WTC11 (cell line): ENCODE measurements at regions not wholly inside any gene's neighbourhood (a gene's known extent, or its start where the extent isn't known, plus 50 kb on each side); places are given as distances from the start of the nearest gene placed in this dataset.

Experiments
- ATAC-seq: fragments of 200-7000 bp; cut with Tn5 transposase; 2 replicates; pipeline ENCODE4 v1.10.0; 2021; ENCODE audit warnings: mild to moderate bottlenecking, moderate library complexity
- CTCF ChIA-PET: fragments of 300-600 bp; sonication (Branson Sonifier 250); formaldehyde crosslinking; loops from one replicate; lab custom pipeline; 2021; ENCODE audit warnings: antibody characterized with exemption; lab: Charles Lee
- POLR2A ChIA-PET: fragments of 350-600 bp; sonication (Branson Sonifier 250); formaldehyde crosslinking; loops from one replicate; lab custom pipeline; 2021; ENCODE audit warnings: antibody characterized with exemption; lab: Charles Lee
- DNase-seq: peaks from one replicate; pipeline ENCODE4 v3.0.0; 2021; ENCODE audit warnings: low spot score
- H3K27ac Mint-ChIP-seq: 2 replicates; pipeline ENCODE4 v1.8.0; 2021; ENCODE audit warnings: mixed read lengths
- H3K27me3 Mint-ChIP-seq: 2 replicates; pipeline ENCODE4 v1.8.0; 2021; ENCODE audit warnings: low read depth, mild to moderate bottlenecking, moderate library complexity, mixed read lengths
- H3K36me3 Mint-ChIP-seq: 2 replicates; pipeline ENCODE4 v1.8.0; 2021; ENCODE audit warnings: mixed read lengths
- H3K4me1 Mint-ChIP-seq: 2 replicates; pipeline ENCODE4 v1.8.0; 2022; ENCODE audit warnings: mixed read lengths
- H3K4me3 Mint-ChIP-seq: 2 replicates; pipeline ENCODE4 v1.8.0; 2021; ENCODE audit warnings: mild to moderate bottlenecking, moderate library complexity, mixed read lengths
- H3K9me3 Mint-ChIP-seq: 2 replicates; pipeline ENCODE4 v1.8.0; 2021; ENCODE audit warnings: mixed read lengths
- ATF3 ChIP-seq: sonication (generic); formaldehyde crosslinking; conservative IDR thresholded peaks from 2 replicates; pipeline ENCODE4 v1.8.1; 2022; ENCODE audit warnings: mild to moderate bottlenecking, missing genetic modification reagents
- CREB1 ChIP-seq: sonication (generic); formaldehyde crosslinking; IDR thresholded peaks from 2 replicates; pipeline ENCODE4 v1.8.0; 2023; ENCODE audit warnings: mild to moderate bottlenecking, missing genetic modification reagents
- CREM ChIP-seq: sonication (generic); formaldehyde crosslinking; IDR thresholded peaks from 2 replicates; pipeline ENCODE4 v1.8.1; 2022; ENCODE audit warnings: mild to moderate bottlenecking, missing genetic modification reagents, moderate library complexity
- EMX1 ChIP-seq: fragments of 250-450 bp; sonication (Bioruptor Pico); IDR thresholded peaks from 2 replicates; pipeline ENCODE4 v1.8.0; 2021; ENCODE audit warnings: mild to moderate bottlenecking
- ESRRA ChIP-seq: sonication (generic); formaldehyde crosslinking; IDR thresholded peaks from 2 replicates; pipeline ENCODE4 v1.8.1; 2022; ENCODE audit warnings: mild to moderate bottlenecking, missing genetic modification reagents, borderline replicate concordance
- ETV6 ChIP-seq: sonication (generic); formaldehyde crosslinking; IDR thresholded peaks from 2 replicates; pipeline ENCODE4 v1.8.1; 2022; ENCODE audit warnings: mild to moderate bottlenecking, missing genetic modification reagents
- FOXK1 ChIP-seq: sonication (generic); formaldehyde crosslinking; IDR thresholded peaks from 2 replicates; pipeline ENCODE4 v1.8.0; 2022; ENCODE audit warnings: mild to moderate bottlenecking, moderate library complexity, missing genetic modification reagents
- FOXP1 ChIP-seq: sonication (generic); formaldehyde crosslinking; IDR thresholded peaks from 2 replicates; pipeline ENCODE4 v1.8.0; 2022; ENCODE audit warnings: missing genetic modification reagents, mild to moderate bottlenecking, moderate library complexity, borderline replicate concordance
- GABPB1 ChIP-seq: sonication (generic); formaldehyde crosslinking; IDR thresholded peaks from 2 replicates; pipeline ENCODE4 v1.8.1; 2023; ENCODE audit warnings: mild to moderate bottlenecking, missing genetic modification reagents
- JAZF1 ChIP-seq: fragments of 250-450 bp; sonication (Bioruptor Pico); IDR thresholded peaks from 2 replicates; pipeline ENCODE4 v1.9.0; 2021; ENCODE audit warnings: moderate library complexity, mild to moderate bottlenecking, inconsistent platforms
- NFE2L1 ChIP-seq: sonication (generic); formaldehyde crosslinking; IDR thresholded peaks from 2 replicates; pipeline ENCODE4 v1.8.1; 2023; ENCODE audit warnings: missing genetic modification reagents
- ZNF219 ChIP-seq: sonication (generic); formaldehyde crosslinking; IDR thresholded peaks from 2 replicates; pipeline ENCODE4 v1.8.0; 2023; ENCODE audit warnings: missing genetic modification reagents, mild to moderate bottlenecking, borderline replicate concordance
- ZNF232 ChIP-seq: sonication (generic); formaldehyde crosslinking; IDR thresholded peaks from 2 replicates; pipeline ENCODE4 v1.8.0; 2022; ENCODE audit warnings: mild to moderate bottlenecking, missing genetic modification reagents
- ZNF317 ChIP-seq: sonication (generic); formaldehyde crosslinking; IDR thresholded peaks from 2 replicates; pipeline ENCODE4 v1.8.1; 2023; ENCODE audit warnings: low read depth, mild to moderate bottlenecking, moderate library complexity, missing genetic modification reagents, borderline replicate concordance
- ZNF416 ChIP-seq: fragments of 250-450 bp; sonication (Bioruptor Pico); IDR thresholded peaks from 2 replicates; pipeline ENCODE4 v1.9.0; 2021; ENCODE audit warnings: mild to moderate bottlenecking, inconsistent platforms
- ZNF425 ChIP-seq: fragments of 250-450 bp; sonication (Bioruptor Pico); conservative IDR thresholded peaks from 2 replicates; pipeline ENCODE4 v1.9.0; 2021; ENCODE audit warnings: mild to moderate bottlenecking
- ZSCAN18 ChIP-seq: fragments of 250-450 bp; sonication (Bioruptor Pico); IDR thresholded peaks from 2 replicates; pipeline ENCODE4 v2.1.2; 2022; ENCODE audit warnings: mild to moderate bottlenecking, moderate library complexity
- TF ChIP-seq, protein P1 (sequence below): sonication (generic); formaldehyde crosslinking; IDR thresholded peaks from 2 replicates; pipeline ENCODE4 v1.8.1; 2022; ENCODE audit warnings: mild to moderate bottlenecking, moderate library complexity, missing genetic modification reagents

DNA sequence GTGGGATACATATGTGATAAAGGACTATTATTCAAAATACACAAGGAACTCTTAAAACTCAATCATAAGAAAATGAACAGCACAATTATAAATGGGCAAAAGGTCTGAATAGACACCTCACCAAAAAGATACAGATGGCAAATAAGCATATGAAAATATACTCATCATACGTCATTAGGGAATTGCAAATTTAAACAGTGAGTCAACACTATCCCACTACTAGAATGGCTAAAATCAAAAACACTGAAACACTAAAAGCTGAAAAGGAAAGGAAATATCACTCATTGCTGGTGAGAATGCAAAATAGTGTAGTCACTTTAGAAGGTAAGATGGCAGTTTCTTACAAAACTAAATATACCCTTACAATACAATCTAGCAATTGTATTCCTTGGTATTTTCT is 597.0 kb upstream of the PABPC4L start:
- ChIA-PET CTCF (no interaction called here), POLR2A (no interaction called here)
- H3K9me3 Mint-ChIP-seq: peaks cover 23% of the 10 kb centered on the region
- no peak overlapping the region for H3K4me3 Mint-ChIP-seq
- H3K4me1 Mint-ChIP-seq: no peaks in the 10 kb centered on the region
- H3K27me3 Mint-ChIP-seq: no peaks in the 10 kb centered on the region; the same call in 1 of the 2 replicates
- H3K36me3 Mint-ChIP-seq: peaks cover 8% of the 10 kb centered on the region
- no peak overlapping the region for H3K27ac Mint-ChIP-seq
- ATAC-seq: no peak
- TF ChIP-seq CREM (no peak), ZNF232 (CRISPR knock-in tag) (no peak), FOXK1 (CRISPR knock-in tag) (no peak), ZNF416 (no peak)
- TF ChIP-seq, all 79 proteins: peak for 0
- no peak for DNase-seq

GRCh38 chr4:134787315-134787714 is 585.7 kb upstream of the PABPC4L start:
- H3K27ac Mint-ChIP-seq: no peak overlapping the region

DNA sequence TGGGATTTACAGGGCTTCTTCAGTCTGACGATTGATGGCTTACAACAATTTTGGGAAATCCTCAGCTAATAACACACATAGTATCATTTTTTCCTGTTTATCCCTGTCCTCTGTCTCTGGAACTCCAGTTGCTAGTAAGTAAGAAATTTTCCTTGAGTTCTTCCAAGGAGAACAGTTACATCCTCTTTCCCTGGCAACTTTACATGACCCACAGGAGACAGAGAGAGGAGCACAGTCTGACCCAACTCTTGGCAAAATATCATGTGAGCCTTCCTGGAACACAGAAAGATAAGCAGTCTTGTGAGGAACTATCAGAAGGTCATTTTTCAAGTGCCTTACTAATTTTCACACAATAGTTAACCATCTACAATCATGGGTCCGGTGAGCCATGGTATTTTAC is 578.7 kb upstream of the PABPC4L start:
- CTCF ChIA-PET: interaction anchor here (0.6 kb wide), 1 partner anchor 126 kb away, joined by 3 read pairs; no protein-coding TSS in a partner anchor
- POLR2A ChIA-PET: no interaction called here
- Mint-ChIP-seq H3K27me3 (no peaks in the 10 kb centered on the region), H3K4me3 (no peak overlapping the region), H3K27ac (no peak overlapping the region)
- ATAC-seq: no peak
- TF ChIP-seq ESRRA (no peak), ZNF317 (CRISPR knock-in tag) (no peak), ETV6 (CRISPR knock-in tag) (no peak), ZNF425 (CRISPR knock-in tag) (no peak), ZSCAN18 (CRISPR knock-in tag) (no peak), FOXP1 (CRISPR knock-in tag) (no peak), NFE2L1 (CRISPR knock-in tag) (no peak), EMX1 (CRISPR knock-in tag) (no peak), ATF3 (CRISPR knock-in tag) (no peak), GABPB1 (no peak), ZNF219 (CRISPR knock-in tag) (no peak), JAZF1 (CRISPR knock-in tag) (no peak), CREM (no peak)
- TF ChIP-seq, protein P1, sequence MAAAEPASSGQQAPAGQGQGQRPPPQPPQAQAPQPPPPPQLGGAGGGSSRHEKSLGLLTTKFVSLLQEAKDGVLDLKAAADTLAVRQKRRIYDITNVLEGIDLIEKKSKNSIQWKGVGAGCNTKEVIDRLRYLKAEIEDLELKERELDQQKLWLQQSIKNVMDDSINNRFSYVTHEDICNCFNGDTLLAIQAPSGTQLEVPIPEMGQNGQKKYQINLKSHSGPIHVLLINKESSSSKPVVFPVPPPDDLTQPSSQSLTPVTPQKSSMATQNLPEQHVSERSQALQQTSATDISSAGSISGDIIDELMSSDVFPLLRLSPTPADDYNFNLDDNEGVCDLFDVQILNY (CRISPR knock-in tag): no peak
- TF ChIP-seq, all 79 proteins: peak for 0
- Mint-ChIP-seq H3K4me1 (peaks cover 12% of the 10 kb centered on the region), H3K9me3 (peaks cover 24% of the 10 kb centered on the region), H3K36me3 (peaks cover 9% of the 10 kb centered on the region)
- no peak for DNase-seq

More at GRCh38 chr4:134787315-134787714, 585.7 kb upstream of the PABPC4L start:
- no peak for DNase-seq
- no peak for ATAC-seq
- CTCF ChIA-PET: no interaction called here
- Mint-ChIP-seq H3K27me3 (no peaks in the 10 kb centered on the region), H3K4me1 (no peaks in the 10 kb centered on the region), H3K9me3 (peaks cover 69% of the 10 kb centered on the region), H3K4me3 (no peak overlapping the region), H3K36me3 (peaks cover 11% of the 10 kb centered on the region; the same call in 1 of the 2 replicates)
- no peak for TF ChIP-seq CREB1 (CRISPR knock-in tag)
- POLR2A ChIA-PET: no interaction called here
